Lower leg skin (tissue), 4 donors: ENCODE measurements at regions not wholly inside any gene's neighbourhood (a gene's known extent, or its start where the extent isn't known, plus 50 kb on each side); places are given as distances from the start of the nearest gene placed in this dataset.

Source experiments
- DNase-seq, 2 donors: peaks; one replicate each; pipeline ENCODE4 v3.0.0-alpha.2; 2019; ENCODE audit warnings: low spot score in 2 of 2
- H3K4me3 ChIP-seq: fragments of 200-600 bp; sonication (generic); 2 replicates; pipeline ENCODE4 v1.5.1; 2017; ENCODE audit warnings: mild to moderate bottlenecking, low read depth; ENCODE audit not compliant: poor library complexity, severe bottlenecking
- CTCF ChIP-seq, 3 donors: fragments of 450-650 bp; IDR thresholded peaks; one replicate each; pipeline ENCODE4 v1.5.1; 2016; ENCODE audit warnings: antibody characterized with exemption in 3 of 3, mild to moderate bottlenecking in 3 of 3, moderate library complexity in 2 of 3
- POLR2A ChIP-seq, 2 donors: fragments of 450-650 bp; IDR thresholded peaks; one replicate each; pipeline ENCODE4 v1.6.1; 2016 to 2017; ENCODE audit warnings: antibody characterized with exemption in 2 of 2, mild to moderate bottlenecking in 1 of 2, moderate library complexity in 1 of 2
- WGBS, 2 donors: methylation state at CpG; one replicate each; pipeline ENCODE4 v1.1.5; 2018; 5-methylcytosine and 5-hydroxymethylcytosine counted together
- intact Hi-C: fragments of 100-400 bp; cut with DNase I; formaldehyde crosslinking; loops from one replicate; pipeline ENCODE4 v1.15.0; 2023; ENCODE audit warnings: low total_unique reads

DNA sequence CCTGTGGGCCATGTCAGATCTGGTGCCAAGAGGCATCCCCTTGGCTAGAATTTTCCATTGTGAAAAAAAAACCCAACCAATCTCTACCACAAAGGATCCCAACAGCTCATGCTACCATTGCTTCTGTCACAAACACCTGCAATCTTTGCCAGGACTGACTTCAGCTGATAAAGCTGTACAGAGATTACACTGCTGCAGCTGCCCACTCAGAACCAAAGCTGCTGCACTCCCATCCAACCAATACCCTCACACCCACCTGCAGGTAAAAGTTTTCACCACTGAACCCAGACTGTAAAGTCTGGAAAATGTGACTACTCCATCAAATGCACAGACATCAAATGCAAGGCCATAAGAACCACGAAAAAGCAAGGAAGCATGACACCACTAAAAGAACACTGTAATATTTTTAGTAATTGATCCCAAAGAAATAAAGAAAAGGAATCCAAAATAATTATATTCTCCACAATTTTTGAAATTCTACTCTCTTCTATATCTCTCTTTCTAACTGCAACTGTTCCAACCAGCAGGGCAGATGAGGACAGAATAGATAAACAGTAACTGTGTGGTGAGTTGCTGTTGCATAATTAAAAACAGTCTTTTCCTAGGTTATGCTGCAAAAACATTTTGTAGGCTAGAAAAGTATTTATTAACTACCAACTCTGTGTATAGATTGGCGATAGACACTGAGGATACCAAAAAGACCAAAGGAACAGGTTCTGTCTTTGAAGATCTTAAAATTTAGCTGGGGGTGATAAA lies 128.0 kb upstream of the MCHR2 start:
- no peak overlapping the region for H3K4me3 ChIP-seq
- TF ChIP-seq CTCF (IDR thresholded peaks at IDR 0.05) = no peak
- no peak for TF ChIP-seq POLR2A (IDR thresholded peaks at IDR 0.05)
- WGBS, 2 donors = 64 to 66% methylated on average over 2 of the region's 2 CpGs
- intact Hi-C loops = loop anchor here (10.0 kb wide), 1 partner anchor 363 kb away; no protein-coding TSS in a partner anchor
- no peak for DNase-seq

GRCh38 chr6:100119261-100119660 lies 125.2 kb upstream of the MCHR2 start:
- intact Hi-C loops = no loop called here
- H3K4me3 ChIP-seq = no peak overlapping the region
- TF ChIP-seq CTCF (IDR thresholded peaks at IDR 0.05) = no peak
- no peak for TF ChIP-seq POLR2A (IDR thresholded peaks at IDR 0.05)
- WGBS, 2 donors = 58 to 65% methylated on average over 4 of the region's 4 CpGs
- no peak for DNase-seq

DNA sequence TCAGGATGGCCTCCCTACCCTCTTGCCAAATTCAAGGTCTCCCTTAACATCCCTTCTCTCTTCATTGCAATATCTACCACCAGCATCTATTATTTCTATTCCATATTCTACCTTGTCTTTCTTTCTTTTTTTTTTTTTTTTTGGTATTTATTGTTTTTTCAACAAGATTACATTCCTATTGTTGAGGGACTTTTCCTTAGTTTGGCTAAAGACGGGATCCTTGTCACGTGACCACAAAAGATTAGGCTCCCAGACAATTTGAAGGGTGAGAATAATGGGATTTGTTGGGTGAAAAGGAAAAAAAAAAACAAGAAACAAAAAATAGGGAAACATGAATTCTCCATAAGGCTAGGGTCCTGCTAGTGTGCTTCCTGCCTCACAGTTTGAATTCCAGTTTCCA lies 124.3 kb upstream of the MCHR2 start:
- intact Hi-C loops = no loop called here
- 81 to 93% methylated on average over 2 of the region's 2 CpGs for WGBS, 2 donors
- DNase-seq = no peak

DNA sequence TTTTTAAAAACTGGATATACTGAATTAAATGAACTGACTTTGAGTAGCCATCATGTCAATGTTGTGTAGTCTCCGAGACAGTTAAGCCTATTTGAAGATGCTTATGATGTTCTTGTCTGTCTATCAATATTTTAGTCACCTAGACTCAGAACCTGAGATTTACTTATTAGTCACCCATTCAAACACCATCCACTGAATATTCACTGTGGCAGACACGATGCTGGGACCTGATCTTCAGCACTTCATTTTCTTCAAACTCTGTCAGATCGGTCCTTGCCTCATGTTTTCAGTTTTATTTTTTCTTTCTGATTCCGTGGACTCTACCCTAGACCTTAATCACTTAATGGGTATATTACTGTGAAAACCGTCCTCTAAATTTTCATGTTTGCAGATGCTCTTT lies 123.7 kb upstream of the MCHR2 start:
- WGBS, 2 donors = 90 to 91% methylated on average over 5 of the region's 5 CpGs
- intact Hi-C loops = no loop called here
- TF ChIP-seq POLR2A (IDR thresholded peaks at IDR 0.05) = no peak
- TF ChIP-seq CTCF (IDR thresholded peaks at IDR 0.05) = no peak
- H3K4me3 ChIP-seq = no peak overlapping the region
- DNase-seq = no peak

More for the DNA sequence above, 124.3 kb upstream of the MCHR2 start:
- TF ChIP-seq CTCF (IDR thresholded peaks at IDR 0.05) (no peak), POLR2A (IDR thresholded peaks at IDR 0.05) (no peak)
- H3K4me3 ChIP-seq = no peak overlapping the region

DNA sequence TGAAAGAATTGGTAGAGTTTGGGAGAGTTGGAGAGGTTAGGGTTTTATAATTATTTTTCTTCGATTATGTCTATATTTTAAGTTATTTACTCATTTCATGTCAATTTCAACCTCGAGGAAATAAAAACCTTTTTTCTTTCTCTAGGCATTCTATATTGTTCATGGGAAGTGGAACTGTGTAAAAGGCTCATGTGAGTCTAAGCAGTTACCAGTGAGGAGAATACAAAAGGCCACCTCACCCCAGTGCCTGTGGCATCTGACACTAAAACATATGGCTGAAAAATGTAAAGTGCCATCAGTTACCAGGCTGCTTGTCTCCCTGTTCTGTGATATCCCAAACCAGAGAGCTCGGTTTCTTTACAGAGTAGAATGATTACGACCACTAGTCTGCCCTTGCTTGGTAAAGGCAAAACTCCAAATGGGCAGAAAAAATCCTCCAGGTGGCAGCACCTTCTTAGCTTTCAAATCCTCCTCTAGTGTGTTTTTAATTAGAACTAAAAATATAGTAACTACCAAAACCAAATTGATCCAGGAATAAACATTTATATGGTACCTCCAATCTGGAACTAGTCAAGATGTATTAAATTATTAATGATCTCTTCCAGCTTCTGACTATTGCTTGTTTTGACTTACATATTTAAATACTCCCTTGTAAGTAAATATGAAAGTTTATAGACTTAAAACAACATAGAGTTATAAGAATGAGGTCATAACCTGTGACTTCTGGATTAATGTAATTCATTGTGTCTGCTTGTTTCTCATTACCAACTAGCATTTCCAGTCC lies 122.6 kb upstream of the MCHR2 start:
- peak in 1 of 2 donors; percentile 36 for DNase-seq
- intact Hi-C loops = no loop called here
- 22 to 33% methylated on average over 4 of the region's 4 CpGs for WGBS, 2 donors
- H3K4me3 ChIP-seq = no peak overlapping the region
- TF ChIP-seq CTCF (IDR thresholded peaks at IDR 0.05) = no peak
- TF ChIP-seq POLR2A (IDR thresholded peaks at IDR 0.05) = no peak
